ENCODE measurements at regions not wholly inside any gene's neighbourhood (a gene's known extent, or its start where the extent isn't known, plus 50 kb on each side); places are given as distances from the start of the nearest gene placed in this dataset.

DNA sequence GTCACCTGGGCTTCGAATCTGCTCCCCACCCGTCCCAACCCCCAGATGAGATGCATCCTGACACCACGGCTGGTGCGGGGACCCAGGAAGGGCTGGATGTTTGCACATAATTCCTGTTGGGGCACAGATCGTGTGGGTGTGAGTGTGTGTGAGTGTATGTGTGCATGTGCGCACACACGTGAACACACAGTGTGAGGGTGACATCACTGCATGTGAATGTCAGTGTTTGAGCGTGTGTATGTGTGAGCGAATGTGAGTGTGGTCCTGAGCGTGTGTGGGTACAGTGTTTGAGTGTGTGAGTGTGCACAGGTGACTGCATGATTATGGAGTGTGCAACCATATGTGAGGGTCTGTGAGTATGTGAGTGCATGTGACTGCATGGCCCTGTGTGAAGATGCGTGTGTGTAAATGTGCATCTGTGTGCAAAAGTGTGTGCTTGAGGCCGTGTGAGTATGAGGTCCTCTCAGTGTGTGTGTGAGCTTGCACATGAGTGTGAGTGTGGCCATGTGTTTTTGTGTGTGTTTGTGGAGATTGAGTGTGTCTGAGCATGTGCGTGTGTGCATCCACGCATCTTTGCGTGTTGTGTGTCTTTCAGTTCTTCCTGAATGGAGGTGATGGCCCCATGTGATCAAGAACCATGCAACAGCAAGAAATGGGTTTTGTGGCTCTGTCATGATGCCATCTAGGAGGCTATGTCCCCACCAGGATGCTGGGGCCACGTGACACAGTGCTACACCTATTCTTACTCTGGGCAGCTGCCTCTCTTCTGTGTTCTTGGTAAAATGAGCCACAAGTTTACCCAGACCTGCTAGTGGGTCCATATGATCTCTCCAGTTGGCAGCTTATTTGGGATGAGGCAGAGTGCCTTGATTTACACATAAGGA is 70.5 kb upstream of the GCSH start:
- Histone ChIP-seq H3K79me2 (replicated peaks; ENCODE audit: insufficient read depth) (no peaks in the 10 kb centered on the region), H3K36me3 (ENCODE audit: insufficient read depth) (no peaks in the 10 kb centered on the region)

More for the DNA sequence above, 70.5 kb upstream of the GCSH start:
- Mint-ChIP-seq H3K9me3 (no peaks in the 10 kb centered on the region), H3K27ac (no peak overlapping the region), H3K27me3 (ENCODE audit: insufficient read depth, low read depth, poor library complexity) (peaks cover 12% of the 10 kb centered on the region), H3K4me3 (no peak overlapping the region), H3K4me1 (no peaks in the 10 kb centered on the region), H3K36me3 (ENCODE audit: low read depth) (no peaks in the 10 kb centered on the region)
- Histone ChIP-seq H2AFZ (no peak overlapping the region), H4K20me1 (replicated peaks; ENCODE audit: insufficient read depth) (no peaks in the 10 kb centered on the region), H3K4me1 (ENCODE audit: insufficient read depth) (no peaks in the 10 kb centered on the region), H3K4me2 (no peak overlapping the region), H3K27ac (ENCODE audit: low read depth) (no peak overlapping the region), H3K9me2 (ENCODE audit: insufficient read depth) (no peaks in the 10 kb centered on the region), H3K27me3 (ENCODE audit: insufficient read depth) (no peaks in the 10 kb centered on the region), H3K4me3 (no peak overlapping the region), H3F3A (replicated peaks; ENCODE audit: low read depth) (no peaks in the 10 kb centered on the region)
- TF ChIP-seq NANOG (IDR thresholded peaks at IDR 0.05; ENCODE audit: borderline replicate concordance) (no peak), EZH2phosphoT487 (IDR thresholded peaks at IDR 0.05; ENCODE audit: unreplicated experiment) (no peak), JUNB (IDR thresholded peaks at IDR 0.05; ENCODE audit: unreplicated experiment) (no peak), EZH2 (IDR thresholded peaks at IDR 0.05; ENCODE audit: low read depth, unreplicated experiment) (no peak), ZNF114 (CRISPR knock-in tag; IDR thresholded peaks at IDR 0.05) (no peak), POLR2AphosphoS5 (IDR thresholded peaks at IDR 0.05; ENCODE audit: low read depth) (no peak), STAT1 (IDR thresholded peaks at IDR 0.05; ENCODE audit: unreplicated experiment) (no peak), CREB1 (CRISPR knock-in tag; IDR thresholded peaks at IDR 0.05; ENCODE audit: low read depth) (no peak), ZNF331 (CRISPR knock-in tag; IDR thresholded peaks at IDR 0.05; ENCODE audit: low read depth) (no peak)
- TF ChIP-seq, protein P1, sequence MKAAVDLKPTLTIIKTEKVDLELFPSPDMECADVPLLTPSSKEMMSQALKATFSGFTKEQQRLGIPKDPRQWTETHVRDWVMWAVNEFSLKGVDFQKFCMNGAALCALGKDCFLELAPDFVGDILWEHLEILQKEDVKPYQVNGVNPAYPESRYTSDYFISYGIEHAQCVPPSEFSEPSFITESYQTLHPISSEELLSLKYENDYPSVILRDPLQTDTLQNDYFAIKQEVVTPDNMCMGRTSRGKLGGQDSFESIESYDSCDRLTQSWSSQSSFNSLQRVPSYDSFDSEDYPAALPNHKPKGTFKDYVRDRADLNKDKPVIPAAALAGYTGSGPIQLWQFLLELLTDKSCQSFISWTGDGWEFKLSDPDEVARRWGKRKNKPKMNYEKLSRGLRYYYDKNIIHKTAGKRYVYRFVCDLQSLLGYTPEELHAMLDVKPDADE (IDR thresholded peaks at IDR 0.05), result no peak
- TF ChIP-seq, protein P2, sequence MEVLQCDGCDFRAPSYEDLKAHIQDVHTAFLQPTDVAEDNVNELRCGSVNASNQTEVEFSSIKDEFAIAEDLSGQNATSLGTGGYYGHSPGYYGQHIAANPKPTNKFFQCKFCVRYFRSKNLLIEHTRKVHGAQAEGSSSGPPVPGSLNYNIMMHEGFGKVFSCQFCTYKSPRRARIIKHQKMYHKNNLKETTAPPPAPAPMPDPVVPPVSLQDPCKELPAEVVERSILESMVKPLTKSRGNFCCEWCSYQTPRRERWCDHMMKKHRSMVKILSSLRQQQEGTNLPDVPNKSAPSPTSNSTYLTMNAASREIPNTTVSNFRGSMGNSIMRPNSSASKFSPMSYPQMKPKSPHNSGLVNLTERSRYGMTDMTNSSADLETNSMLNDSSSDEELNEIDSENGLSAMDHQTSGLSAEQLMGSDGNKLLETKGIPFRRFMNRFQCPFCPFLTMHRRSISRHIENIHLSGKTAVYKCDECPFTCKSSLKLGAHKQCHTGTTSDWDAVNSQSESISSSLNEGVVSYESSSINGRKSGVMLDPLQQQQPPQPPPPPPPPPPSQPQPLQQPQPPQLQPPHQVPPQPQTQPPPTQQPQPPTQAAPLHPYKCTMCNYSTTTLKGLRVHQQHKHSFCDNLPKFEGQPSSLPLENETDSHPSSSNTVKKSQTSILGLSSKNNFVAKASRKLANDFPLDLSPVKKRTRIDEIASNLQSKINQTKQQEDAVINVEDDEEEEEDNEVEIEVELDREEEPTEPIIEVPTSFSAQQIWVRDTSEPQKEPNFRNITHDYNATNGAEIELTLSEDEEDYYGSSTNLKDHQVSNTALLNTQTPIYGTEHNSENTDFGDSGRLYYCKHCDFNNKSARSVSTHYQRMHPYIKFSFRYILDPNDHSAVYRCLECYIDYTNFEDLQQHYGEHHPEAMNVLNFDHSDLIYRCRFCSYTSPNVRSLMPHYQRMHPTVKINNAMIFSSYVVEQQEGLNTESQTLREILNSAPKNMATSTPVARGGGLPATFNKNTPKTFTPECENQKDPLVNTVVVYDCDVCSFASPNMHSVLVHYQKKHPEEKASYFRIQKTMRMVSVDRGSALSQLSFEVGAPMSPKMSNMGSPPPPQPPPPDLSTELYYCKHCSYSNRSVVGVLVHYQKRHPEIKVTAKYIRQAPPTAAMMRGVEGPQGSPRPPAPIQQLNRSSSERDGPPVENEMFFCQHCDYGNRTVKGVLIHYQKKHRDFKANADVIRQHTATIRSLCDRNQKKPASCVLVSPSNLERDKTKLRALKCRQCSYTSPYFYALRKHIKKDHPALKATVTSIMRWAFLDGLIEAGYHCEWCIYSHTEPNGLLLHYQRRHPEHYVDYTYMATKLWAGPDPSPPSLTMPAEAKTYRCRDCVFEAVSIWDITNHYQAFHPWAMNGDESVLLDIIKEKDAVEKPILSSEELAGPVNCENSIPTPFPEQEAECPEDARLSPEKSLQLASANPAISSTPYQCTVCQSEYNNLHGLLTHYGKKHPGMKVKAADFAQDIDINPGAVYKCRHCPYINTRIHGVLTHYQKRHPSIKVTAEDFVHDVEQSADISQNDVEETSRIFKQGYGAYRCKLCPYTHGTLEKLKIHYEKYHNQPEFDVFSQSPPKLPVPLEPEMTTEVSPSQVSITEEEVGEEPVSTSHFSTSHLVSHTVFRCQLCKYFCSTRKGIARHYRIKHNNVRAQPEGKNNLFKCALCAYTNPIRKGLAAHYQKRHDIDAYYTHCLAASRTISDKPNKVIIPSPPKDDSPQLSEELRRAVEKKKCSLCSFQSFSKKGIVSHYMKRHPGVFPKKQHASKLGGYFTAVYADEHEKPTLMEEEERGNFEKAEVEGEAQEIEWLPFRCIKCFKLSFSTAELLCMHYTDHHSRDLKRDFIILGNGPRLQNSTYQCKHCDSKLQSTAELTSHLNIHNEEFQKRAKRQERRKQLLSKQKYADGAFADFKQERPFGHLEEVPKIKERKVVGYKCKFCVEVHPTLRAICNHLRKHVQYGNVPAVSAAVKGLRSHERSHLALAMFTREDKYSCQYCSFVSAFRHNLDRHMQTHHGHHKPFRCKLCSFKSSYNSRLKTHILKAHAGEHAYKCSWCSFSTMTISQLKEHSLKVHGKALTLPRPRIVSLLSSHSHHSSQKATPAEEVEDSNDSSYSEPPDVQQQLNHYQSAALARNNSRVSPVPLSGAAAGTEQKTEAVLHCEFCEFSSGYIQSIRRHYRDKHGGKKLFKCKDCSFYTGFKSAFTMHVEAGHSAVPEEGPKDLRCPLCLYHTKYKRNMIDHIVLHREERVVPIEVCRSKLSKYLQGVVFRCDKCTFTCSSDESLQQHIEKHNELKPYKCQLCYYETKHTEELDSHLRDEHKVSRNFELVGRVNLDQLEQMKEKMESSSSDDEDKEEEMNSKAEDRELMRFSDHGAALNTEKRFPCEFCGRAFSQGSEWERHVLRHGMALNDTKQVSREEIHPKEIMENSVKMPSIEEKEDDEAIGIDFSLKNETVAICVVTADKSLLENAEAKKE (CRISPR knock-in tag; IDR thresholded peaks at IDR 0.05), result no peak
- TF ChIP-seq, protein P3, sequence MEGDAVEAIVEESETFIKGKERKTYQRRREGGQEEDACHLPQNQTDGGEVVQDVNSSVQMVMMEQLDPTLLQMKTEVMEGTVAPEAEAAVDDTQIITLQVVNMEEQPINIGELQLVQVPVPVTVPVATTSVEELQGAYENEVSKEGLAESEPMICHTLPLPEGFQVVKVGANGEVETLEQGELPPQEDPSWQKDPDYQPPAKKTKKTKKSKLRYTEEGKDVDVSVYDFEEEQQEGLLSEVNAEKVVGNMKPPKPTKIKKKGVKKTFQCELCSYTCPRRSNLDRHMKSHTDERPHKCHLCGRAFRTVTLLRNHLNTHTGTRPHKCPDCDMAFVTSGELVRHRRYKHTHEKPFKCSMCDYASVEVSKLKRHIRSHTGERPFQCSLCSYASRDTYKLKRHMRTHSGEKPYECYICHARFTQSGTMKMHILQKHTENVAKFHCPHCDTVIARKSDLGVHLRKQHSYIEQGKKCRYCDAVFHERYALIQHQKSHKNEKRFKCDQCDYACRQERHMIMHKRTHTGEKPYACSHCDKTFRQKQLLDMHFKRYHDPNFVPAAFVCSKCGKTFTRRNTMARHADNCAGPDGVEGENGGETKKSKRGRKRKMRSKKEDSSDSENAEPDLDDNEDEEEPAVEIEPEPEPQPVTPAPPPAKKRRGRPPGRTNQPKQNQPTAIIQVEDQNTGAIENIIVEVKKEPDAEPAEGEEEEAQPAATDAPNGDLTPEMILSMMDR (conservative IDR thresholded peaks at IDR 0.05; ENCODE audit: low read depth in 2 of 2), result no peak
- TF ChIP-seq, protein P4, sequence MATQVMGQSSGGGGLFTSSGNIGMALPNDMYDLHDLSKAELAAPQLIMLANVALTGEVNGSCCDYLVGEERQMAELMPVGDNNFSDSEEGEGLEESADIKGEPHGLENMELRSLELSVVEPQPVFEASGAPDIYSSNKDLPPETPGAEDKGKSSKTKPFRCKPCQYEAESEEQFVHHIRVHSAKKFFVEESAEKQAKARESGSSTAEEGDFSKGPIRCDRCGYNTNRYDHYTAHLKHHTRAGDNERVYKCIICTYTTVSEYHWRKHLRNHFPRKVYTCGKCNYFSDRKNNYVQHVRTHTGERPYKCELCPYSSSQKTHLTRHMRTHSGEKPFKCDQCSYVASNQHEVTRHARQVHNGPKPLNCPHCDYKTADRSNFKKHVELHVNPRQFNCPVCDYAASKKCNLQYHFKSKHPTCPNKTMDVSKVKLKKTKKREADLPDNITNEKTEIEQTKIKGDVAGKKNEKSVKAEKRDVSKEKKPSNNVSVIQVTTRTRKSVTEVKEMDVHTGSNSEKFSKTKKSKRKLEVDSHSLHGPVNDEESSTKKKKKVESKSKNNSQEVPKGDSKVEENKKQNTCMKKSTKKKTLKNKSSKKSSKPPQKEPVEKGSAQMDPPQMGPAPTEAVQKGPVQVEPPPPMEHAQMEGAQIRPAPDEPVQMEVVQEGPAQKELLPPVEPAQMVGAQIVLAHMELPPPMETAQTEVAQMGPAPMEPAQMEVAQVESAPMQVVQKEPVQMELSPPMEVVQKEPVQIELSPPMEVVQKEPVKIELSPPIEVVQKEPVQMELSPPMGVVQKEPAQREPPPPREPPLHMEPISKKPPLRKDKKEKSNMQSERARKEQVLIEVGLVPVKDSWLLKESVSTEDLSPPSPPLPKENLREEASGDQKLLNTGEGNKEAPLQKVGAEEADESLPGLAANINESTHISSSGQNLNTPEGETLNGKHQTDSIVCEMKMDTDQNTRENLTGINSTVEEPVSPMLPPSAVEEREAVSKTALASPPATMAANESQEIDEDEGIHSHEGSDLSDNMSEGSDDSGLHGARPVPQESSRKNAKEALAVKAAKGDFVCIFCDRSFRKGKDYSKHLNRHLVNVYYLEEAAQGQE (IDR thresholded peaks at IDR 0.05; ENCODE audit: unreplicated experiment), result no peak
- DNase-seq (ENCODE audit: low spot score) (no peak), ATAC-seq (no peak)
